ENCODE measurements at regions not wholly inside any gene's neighbourhood (a gene's known extent, or its start where the extent isn't known, plus 50 kb on each side); places are given as distances from the start of the nearest gene placed in this dataset.

GRCh38 chr5:4089087-4089486 is 493.5 kb downstream of the IRX1 start:
- TF ChIP-seq CTCF (IDR thresholded peaks at IDR 0.05), result no peak
- no peak for TF ChIP-seq POLR2AphosphoS5 (IDR thresholded peaks at IDR 0.05)
- TF ChIP-seq POLR2A (IDR thresholded peaks at IDR 0.05), result no peak
- DNase-seq (ENCODE audit: low spot score), result no peak
- Histone ChIP-seq H3K9me3 (no peaks in the 10 kb centered on the region), H3K36me3 (no peaks in the 10 kb centered on the region), H3K4me3 (no peak overlapping the region), H3K27ac (no peak overlapping the region), H3K27me3 (replicated peaks; ENCODE audit: insufficient read depth) (no peaks in the 10 kb centered on the region), H3K4me1 (replicated peaks) (no peaks in the 10 kb centered on the region)
- WGBS, result 87% methylated on average over 1 of the region's 1 CpG
- intact Hi-C loops (cut with DNase I), result no loop called here

- intact Hi-C loops (cut with DNase I), result no loop called here
- Histone ChIP-seq H3K4me1 (replicated peaks) (no peaks in the 10 kb centered on the region), H3K4me3 (no peak overlapping the region), H3K27me3 (replicated peaks; ENCODE audit: insufficient read depth) (no peaks in the 10 kb centered on the region), H3K36me3 (no peaks in the 10 kb centered on the region), H3K9me3 (no peaks in the 10 kb centered on the region), H3K27ac (no peak overlapping the region)
- WGBS, result 82% methylated on average over 15 of the region's 15 CpGs
- no peak for DNase-seq (ENCODE audit: low spot score)
- no peak for TF ChIP-seq CTCF (IDR thresholded peaks at IDR 0.05)
- TF ChIP-seq POLR2AphosphoS5 (IDR thresholded peaks at IDR 0.05), result no peak
- no peak for TF ChIP-seq POLR2A (IDR thresholded peaks at IDR 0.05)
Measured at GRCh38 chr5:4093236-4093635, 497.6 kb downstream of the IRX1 start.

- TF ChIP-seq POLR2AphosphoS5 (IDR thresholded peaks at IDR 0.05) (no peak), CTCF (IDR thresholded peaks at IDR 0.05) (no peak), POLR2A (IDR thresholded peaks at IDR 0.05) (no peak)
- no peak overlapping the region for H3K4me3 ChIP-seq
- DNase-seq (ENCODE audit: low spot score), result no peak
- no peaks in the 10 kb centered on the region for H3K27me3 ChIP-seq (replicated peaks; ENCODE audit: insufficient read depth)
- WGBS, result 77% methylated on average over 4 of the region's 4 CpGs
- intact Hi-C loops (cut with DNase I), result no loop called here
- H3K36me3 ChIP-seq, result no peaks in the 10 kb centered on the region
- no peak overlapping the region for H3K27ac ChIP-seq
- H3K4me1 ChIP-seq (replicated peaks), result no peaks in the 10 kb centered on the region
- no peaks in the 10 kb centered on the region for H3K9me3 ChIP-seq
Measured at GRCh38 chr5:4093970-4094369, 498.3 kb downstream of the IRX1 start.

GRCh38 chr5:4095918-4096630 is 500.4 kb downstream of the IRX1 start:
- intact Hi-C loops (cut with DNase I), result no loop called here
- WGBS, result 77% methylated on average over 14 of the region's 14 CpGs
- no peaks in the 10 kb centered on the region for H3K9me3 ChIP-seq

More at GRCh38 chr5:4095918-4096630, 500.4 kb downstream of the IRX1 start:
- Histone ChIP-seq H3K36me3 (no peaks in the 10 kb centered on the region), H3K27me3 (replicated peaks; ENCODE audit: insufficient read depth) (no peaks in the 10 kb centered on the region), H3K4me1 (replicated peaks) (no peaks in the 10 kb centered on the region), H3K4me3 (no peak overlapping the region), H3K27ac (no peak overlapping the region)
- no peak for DNase-seq (ENCODE audit: low spot score)
- TF ChIP-seq POLR2A (IDR thresholded peaks at IDR 0.05), result no peak
- no peak for TF ChIP-seq CTCF (IDR thresholded peaks at IDR 0.05)

Data from prostate gland (tissue), 2 donors.